HEK293T (cell line): ENCODE measurements at regions not wholly inside any gene's neighbourhood (a gene's known extent, or its start where the extent isn't known, plus 50 kb on each side); places are given as distances from the start of the nearest gene placed in this dataset.

ENCODE experiments used
- CTCF ChIA-PET: fragments of 350-600 bp; formaldehyde crosslinking; extraction: SDS; loops from one replicate; lab custom pipeline; 2021; ENCODE audit warnings: antibody characterized with exemption, inconsistent platforms; lab: Yijun Ruan, JAX
- POLR2A ChIA-PET: fragments of 350-600 bp; formaldehyde crosslinking; extraction: SDS; loops from one replicate; lab custom pipeline; 2020; ENCODE audit warnings: antibody characterized with exemption, inconsistent platforms; lab: Yijun Ruan, JAX
- DNase-seq: peaks from one replicate; pipeline ENCODE4 v3.0.0; 2012; ENCODE audit warnings: mixed read lengths; ENCODE audit errors: extremely low spot score
- ARNT ChIP-seq: fragments of 450-650 bp; IDR thresholded peaks from 2 replicates; pipeline ENCODE4 v1.6.1; 2017; ENCODE audit warnings: mild to moderate bottlenecking
- BHLHE40 ChIP-seq: fragments of 450-650 bp; IDR thresholded peaks from 2 replicates; pipeline ENCODE4 v1.6.1; 2016; ENCODE audit warnings: mild to moderate bottlenecking, moderate library complexity, borderline replicate concordance
- CTBP1 ChIP-seq: fragments of 450-650 bp; IDR thresholded peaks from 2 replicates; pipeline ENCODE4 v1.6.1; 2016; ENCODE audit warnings: borderline replicate concordance
- ELF4 ChIP-seq: fragments of 450-650 bp; IDR thresholded peaks from 2 replicates; pipeline ENCODE4 v1.6.1; 2017; ENCODE audit warnings: antibody characterized with exemption
- FOXA1 ChIP-seq: fragments of 450-650 bp; IDR thresholded peaks from 2 replicates; pipeline ENCODE4 v1.6.1; 2016; ENCODE audit warnings: mild to moderate bottlenecking
- FOXK2 ChIP-seq: fragments of 450-650 bp; IDR thresholded peaks from 2 replicates; pipeline ENCODE4 v1.6.1; 2016; ENCODE audit warnings: mild to moderate bottlenecking
- FOXM1 ChIP-seq: fragments of 450-650 bp; IDR thresholded peaks from 2 replicates; pipeline ENCODE4 v1.6.1; 2017; ENCODE audit warnings: mild to moderate bottlenecking, borderline replicate concordance
- HDGF ChIP-seq: fragments of 450-650 bp; IDR thresholded peaks from 2 replicates; pipeline ENCODE4 v1.6.1; 2017; ENCODE audit warnings: antibody characterized with exemption, borderline replicate concordance
- L3MBTL2 ChIP-seq: fragments of 450-650 bp; conservative IDR thresholded peaks from 2 replicates; pipeline ENCODE4 v1.6.1; 2016; ENCODE audit warnings: mild to moderate bottlenecking
- LEF1 ChIP-seq: fragments of 450-650 bp; IDR thresholded peaks from 2 replicates; pipeline ENCODE4 v1.6.1; 2017; ENCODE audit warnings: mild to moderate bottlenecking, borderline replicate concordance
- NFRKB ChIP-seq: fragments of 450-650 bp; IDR thresholded peaks from 2 replicates; pipeline ENCODE4 v1.6.1; 2016; ENCODE audit warnings: mild to moderate bottlenecking, moderate library complexity
- PKNOX1 ChIP-seq: fragments of 450-650 bp; IDR thresholded peaks from 2 replicates; pipeline ENCODE4 v1.6.1; 2016
- SP1 ChIP-seq: fragments of 450-650 bp; IDR thresholded peaks from 2 replicates; pipeline ENCODE4 v1.6.1; 2017
- SUZ12 ChIP-seq: fragments of 450-650 bp; IDR thresholded peaks from 2 replicates; pipeline ENCODE4 v1.6.1; 2016; ENCODE audit warnings: mild to moderate bottlenecking
- TARDBP ChIP-seq: fragments of 450-650 bp; IDR thresholded peaks from 2 replicates; pipeline ENCODE4 v1.6.1; 2016
- ZNF384 ChIP-seq: fragments of 450-650 bp; IDR thresholded peaks from 2 replicates; pipeline ENCODE4 v1.6.1; 2016

GRCh38 chr21:39025198-39025597 lies 158.1 kb downstream of the PSMG1 start:
- CTCF ChIA-PET: no interaction called here

GRCh38 chr21:39024538-39024937 lies 158.7 kb downstream of the PSMG1 start:
- TF ChIP-seq BHLHE40: no peak
- no peak for TF ChIP-seq FOXK2
- no peak for TF ChIP-seq ELF4
- no peak for TF ChIP-seq NFRKB
- TF ChIP-seq L3MBTL2: no peak
- no peak for TF ChIP-seq ZNF384
- no peak for TF ChIP-seq PKNOX1
- TF ChIP-seq SUZ12: no peak
- TF ChIP-seq HDGF: no peak
- TF ChIP-seq FOXA1: no peak
- TF ChIP-seq ARNT: no peak
- no peak for TF ChIP-seq CTBP1
- no peak for TF ChIP-seq FOXM1
- ChIA-PET POLR2A (no interaction called here), CTCF (interaction anchor here (0.7 kb wide), 1 partner anchor 13 kb away, joined by 3 read pairs; no protein-coding TSS in a partner anchor)
- DNase-seq: no peak

More at GRCh38 chr21:39025198-39025597, 158.1 kb downstream of the PSMG1 start:
- DNase-seq: no peak
- no peak for TF ChIP-seq CTBP1
- no peak for TF ChIP-seq FOXM1
- TF ChIP-seq ZNF384: no peak
- TF ChIP-seq PKNOX1: no peak
- TF ChIP-seq SUZ12: no peak
- no peak for TF ChIP-seq TARDBP
- no peak for TF ChIP-seq SP1
- no peak for TF ChIP-seq FOXA1
- TF ChIP-seq FOXK2: no peak
- POLR2A ChIA-PET: no interaction called here

GRCh38 chr21:39022863-39023693 lies 160.2 kb downstream of the PSMG1 start:
- POLR2A ChIA-PET: no interaction called here
- no peak for TF ChIP-seq SUZ12
- no peak for TF ChIP-seq CTBP1
- TF ChIP-seq ZNF384: no peak
- TF ChIP-seq ARNT: no peak
- no peak for TF ChIP-seq NFRKB
- no peak for TF ChIP-seq FOXK2
- no peak for TF ChIP-seq HDGF
- TF ChIP-seq FOXA1: no peak
- no peak for TF ChIP-seq ELF4
- DNase-seq: no peak
- CTCF ChIA-PET: no interaction called here

- POLR2A ChIA-PET: no interaction called here
- CTCF ChIA-PET: no interaction called here
- TF ChIP-seq FOXA1 (no peak), SP1 (no peak), SUZ12 (no peak), NFRKB (no peak), FOXK2 (no peak), ARNT (no peak), LEF1 (no peak)
- DNase-seq: no peak
Observed at GRCh38 chr21:39022466-39022862, 160.8 kb downstream of the PSMG1 start.

GRCh38 chr21:39022035-39022434 lies 161.2 kb downstream of the PSMG1 start:
- CTCF ChIA-PET: no interaction called here
- POLR2A ChIA-PET: no interaction called here
- TF ChIP-seq BHLHE40 (no peak), ZNF384 (no peak), TARDBP (no peak), LEF1 (no peak), ELF4 (no peak), L3MBTL2 (no peak), HDGF (no peak), CTBP1 (no peak), FOXK2 (no peak), PKNOX1 (no peak)
- DNase-seq: no peak

- no peak for TF ChIP-seq SUZ12
- TF ChIP-seq FOXK2: no peak
- TF ChIP-seq FOXA1: no peak
- no peak for TF ChIP-seq L3MBTL2
- TF ChIP-seq FOXM1: no peak
- TF ChIP-seq BHLHE40: no peak
- no peak for TF ChIP-seq LEF1
- no peak for TF ChIP-seq ELF4
- no peak for TF ChIP-seq TARDBP
- no peak for TF ChIP-seq HDGF
- no peak for TF ChIP-seq ARNT
- no peak for TF ChIP-seq SP1
- no peak for TF ChIP-seq ZNF384
- no peak for TF ChIP-seq PKNOX1
- TF ChIP-seq NFRKB: no peak
- TF ChIP-seq CTBP1: no peak
- ChIA-PET POLR2A (no interaction called here), CTCF (no interaction called here)
- DNase-seq: no peak
Observed at GRCh38 chr21:39021478-39021832, 161.8 kb downstream of the PSMG1 start.
